ENCODE measurements at regions not wholly inside any gene's neighbourhood (a gene's known extent, or its start where the extent isn't known, plus 50 kb on each side); places are given as distances from the start of the nearest gene placed in this dataset.

DNA sequence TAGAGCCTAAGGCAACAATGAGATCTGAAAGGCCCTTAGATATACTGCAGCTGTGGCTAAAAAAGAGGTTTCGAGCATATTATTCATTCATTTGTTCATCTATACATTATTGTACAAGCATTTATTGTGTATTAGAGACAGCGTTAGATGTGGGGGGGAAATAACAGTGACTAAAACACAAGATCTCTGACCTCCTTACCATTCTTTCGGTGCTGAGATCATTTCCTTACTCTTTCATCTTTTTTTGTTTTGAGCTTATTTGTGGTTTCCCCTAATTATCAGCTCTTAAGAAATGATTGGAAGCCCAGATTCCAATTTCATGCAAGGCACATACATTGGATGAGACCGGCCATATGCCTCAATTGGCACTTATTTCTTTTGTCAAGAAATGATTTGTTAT is 113.2 kb downstream of the SEC61B start:
- DNase-seq, result no peak

DNA sequence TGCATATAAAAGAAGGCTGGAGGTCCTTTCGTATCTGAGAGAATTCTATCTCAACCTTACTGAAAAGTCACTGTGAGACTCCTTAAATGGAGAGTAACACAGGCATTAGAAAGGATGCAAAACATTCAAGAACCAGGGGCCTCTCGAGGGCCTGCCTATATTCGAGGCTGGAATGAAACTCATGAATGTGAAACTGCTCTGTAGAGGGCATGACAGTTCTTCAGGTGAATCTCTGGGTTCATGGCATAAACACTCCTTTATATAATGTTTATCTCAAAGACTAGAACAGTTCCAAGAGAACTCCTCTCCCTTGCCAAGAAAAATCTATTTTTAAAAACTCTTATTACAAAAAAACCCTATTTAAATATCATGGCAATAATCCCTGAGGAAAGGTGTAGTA is 113.9 kb downstream of the SEC61B start:
- no peak for DNase-seq

DNA sequence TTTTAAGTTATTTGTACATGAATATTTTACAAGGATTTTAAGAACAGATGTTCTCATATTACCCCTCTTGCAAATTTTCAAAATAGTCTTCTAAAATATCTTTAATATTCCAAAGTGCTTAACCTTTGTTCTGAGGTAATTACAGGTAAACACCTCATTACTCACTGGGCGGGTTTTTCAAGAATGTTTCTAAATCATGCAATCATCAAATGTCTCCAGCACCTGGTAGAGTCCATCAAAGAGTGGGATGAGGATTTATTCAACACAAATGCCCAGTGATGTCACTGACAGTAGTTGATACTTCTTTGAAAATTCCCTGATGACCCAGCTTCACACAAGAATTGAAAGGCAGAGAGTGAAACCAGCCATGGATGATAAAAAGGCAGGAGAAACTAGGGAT is 114.4 kb downstream of the SEC61B start:
- DNase-seq, result no peak

DNA sequence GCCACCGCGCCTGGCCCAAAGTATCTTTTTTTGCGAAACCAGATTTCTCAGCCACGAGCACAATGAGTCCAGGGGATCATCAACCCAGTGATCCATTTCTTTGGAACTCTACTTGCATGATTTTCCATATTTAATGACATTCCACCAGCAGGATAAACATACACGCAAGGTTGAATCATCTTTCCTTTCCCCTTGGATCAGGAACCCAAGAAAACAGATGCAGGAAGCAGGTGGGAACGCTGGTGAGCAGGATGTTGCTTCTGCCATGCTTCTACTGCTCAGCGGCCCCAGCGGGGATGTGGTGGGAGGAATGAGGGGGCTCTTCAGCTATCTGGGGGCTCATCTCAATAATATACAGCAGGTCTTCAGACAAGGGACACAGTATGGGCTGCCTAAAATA is 118.2 kb downstream of the SEC61B start:
- DNase-seq, result no peak

DNA sequence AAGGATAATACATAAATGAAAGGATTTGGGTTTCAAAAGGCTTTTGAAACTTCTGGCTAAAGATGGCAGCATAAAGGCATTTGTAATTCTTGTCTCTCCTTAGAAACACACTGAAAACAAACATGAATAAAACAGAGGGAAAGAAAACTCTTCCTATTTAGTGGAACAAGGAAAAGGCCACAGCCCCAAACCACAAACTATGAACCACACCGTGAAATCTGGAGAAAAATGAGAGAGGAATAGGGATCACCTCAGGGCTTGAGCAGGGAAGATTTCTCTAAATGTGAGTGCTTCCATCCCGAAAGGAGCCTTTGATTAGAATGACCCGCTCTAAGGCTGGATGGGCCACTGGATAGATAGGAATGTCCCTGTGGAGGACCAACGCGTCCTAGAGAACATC is 119.6 kb downstream of the SEC61B start:
- no peak for DNase-seq

DNA sequence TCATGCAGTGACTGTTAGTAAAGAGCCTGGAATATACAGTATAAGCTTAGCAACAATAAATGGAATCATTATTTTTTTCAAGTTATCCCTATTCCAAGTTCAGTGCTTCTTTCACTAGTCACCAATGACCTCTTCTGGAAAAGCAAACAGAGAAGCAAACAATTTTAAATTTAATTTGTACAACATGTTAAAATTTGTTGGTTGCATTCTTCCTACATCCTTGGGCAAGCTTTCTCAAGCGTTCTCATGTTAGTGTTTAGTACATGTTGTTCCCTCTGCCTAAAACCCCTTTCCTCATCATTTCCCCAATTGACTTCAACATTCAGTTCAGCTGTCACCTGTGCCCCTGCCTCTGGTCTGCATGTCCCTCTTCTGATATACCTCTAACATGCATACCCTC is 123.4 kb downstream of the SEC61B start:
- DNase-seq, result no peak

DNA sequence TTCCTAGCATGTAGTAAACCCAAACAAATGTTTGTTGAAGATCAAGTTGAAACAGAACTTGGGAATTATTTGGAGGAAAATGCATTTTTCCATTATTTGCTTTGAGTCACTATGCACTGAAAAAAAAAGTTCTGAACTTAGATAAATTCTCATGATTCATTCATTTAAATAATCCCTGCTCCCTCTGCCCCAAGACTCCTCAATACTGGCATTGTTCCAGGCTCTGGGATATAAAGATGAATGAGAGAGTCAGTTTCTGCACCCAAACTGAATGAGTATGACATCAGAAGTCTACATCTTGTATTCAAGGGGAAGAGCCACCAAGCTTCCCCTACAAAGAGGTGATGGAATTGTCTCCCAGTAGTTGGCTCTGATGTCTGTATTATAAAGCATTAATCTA is 123.9 kb downstream of the SEC61B start:
- no peak for DNase-seq

DNA sequence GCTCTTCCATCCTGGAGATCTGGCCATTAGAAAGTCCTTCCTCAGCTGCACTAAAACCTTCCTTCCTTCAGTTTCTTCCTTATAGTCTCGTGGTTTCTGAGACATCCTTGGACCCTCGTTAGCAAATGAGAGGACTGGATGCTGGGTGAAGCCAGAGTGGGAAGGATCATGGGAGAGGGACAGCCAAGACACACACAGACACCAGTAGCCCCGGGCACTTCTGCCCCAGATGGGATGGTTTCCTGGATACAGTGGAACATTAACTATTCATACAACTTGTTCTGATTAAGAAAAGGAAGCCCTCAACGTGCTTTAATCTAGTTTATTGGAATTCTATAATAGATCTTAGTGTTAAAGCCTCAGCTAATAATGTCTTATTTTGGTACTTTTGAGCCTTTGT is 125.5 kb downstream of the SEC61B start:
- no peak for DNase-seq

DNA sequence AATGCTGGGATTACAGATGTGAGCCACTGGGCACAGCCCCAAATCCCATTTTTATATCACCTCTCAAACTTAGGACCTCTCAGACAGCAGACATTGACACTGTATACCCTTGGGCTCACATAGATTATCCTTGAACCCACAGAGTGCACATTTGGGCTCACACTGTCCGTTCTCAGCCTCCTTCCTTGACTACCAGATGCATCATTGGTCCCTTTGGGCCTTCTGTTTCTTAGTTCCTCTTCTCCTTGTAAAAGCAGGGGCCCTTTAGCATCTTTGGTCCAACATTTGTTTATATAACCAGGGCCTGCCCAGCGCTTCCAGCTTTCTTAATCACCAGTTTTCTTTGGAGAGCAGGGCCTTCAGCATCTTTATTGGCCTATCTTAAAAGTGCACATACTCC is 126.2 kb downstream of the SEC61B start:
- no peak for DNase-seq

DNA sequence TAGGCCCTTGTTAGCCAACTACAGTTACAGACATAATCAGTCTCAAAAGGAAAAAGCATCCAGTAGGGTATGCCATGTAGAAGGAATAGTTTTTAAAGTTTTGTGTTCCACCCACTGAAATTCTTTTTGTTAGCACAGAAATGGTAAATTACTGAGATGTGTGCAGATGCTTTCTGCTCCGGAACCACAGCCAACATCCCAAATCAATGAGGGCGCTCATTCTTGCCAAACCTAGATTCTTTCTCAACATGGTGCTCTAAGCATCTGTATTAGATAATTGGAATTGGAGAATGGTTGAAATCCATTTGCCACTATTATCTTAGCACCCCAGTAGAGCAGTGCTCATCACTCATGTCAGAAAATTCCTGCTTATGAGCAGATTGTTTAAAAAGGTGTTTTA is 127.8 kb downstream of the SEC61B start:
- DNase-seq, result no peak

DNA sequence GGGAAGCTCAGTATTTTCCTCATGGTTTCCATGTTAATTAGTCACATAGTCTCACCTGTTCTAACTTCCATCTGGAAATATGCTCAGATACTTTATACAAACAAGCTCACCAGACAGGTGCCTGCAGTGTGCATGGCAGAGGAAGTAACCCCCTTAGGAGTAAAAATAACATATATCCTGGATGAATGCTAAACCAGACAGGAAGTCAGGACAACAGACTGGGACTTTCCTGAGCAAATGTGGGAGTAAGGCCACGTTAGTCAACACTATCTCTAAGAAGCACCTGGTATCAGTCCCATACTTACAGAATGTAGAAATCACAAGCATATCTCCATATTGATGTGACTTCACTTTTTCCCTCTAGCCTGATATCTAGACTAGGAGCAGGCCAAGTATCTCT is 128.4 kb downstream of the SEC61B start:
- DNase-seq, result no peak

DNA sequence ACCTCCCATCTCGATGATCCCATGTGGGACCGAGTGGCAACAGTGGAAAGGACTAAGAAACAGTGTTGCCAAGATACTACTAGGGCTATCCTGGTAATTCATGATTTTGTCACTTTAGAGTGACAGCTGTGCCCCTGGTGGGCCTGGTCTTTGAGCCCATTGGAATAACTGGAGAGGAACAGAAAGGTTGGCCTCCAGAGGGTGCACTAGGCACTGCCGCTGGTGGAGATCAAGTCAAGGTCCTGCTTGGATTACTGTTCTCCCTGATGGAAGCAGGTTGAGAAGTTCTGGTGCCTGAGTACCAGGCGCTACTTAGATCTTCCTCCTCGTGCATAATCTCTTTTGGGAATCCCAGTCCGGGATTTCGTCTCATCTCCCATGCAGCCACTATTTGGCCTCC is 129.6 kb downstream of the SEC61B start:
- DNase-seq, result no peak

DNA sequence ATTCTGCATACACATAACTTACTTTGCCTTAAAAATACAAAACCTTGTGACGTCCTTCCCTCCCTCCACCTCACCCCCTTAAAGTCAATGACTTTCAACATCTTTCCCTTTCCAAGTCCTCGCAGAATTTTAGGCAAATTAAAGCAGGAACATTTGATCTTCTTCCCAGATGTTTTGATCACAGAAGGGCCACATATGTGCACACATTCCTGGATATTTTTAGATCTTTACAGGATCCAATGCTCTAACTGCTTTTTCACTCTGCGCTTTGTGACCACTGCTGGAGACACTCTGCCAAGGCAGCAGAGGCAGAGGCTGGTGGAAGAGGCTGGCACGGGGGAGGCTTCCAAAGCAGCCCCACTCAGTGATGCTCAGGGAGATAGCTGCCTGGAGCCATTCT is 130.7 kb downstream of the SEC61B start:
- DNase-seq, result no peak

DNA sequence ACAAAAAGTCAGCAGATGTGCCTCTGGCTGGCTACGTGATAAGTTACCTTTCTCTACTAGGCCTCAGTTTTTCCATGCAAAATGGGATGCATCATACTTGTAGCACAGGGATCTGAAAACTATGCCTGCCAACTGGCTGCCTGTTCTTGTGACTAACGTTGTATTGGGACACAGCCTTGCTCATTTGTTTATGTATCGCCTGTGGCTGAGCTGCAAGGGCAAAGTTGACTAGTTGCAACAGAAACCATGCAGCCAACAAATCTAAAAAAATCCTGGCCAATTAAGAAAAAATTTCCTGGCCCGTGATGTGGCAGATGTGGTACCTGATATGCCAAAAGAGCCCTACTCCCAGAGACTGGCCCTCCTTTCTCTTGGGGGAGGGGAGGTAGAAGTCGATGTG is 131.3 kb downstream of the SEC61B start:
- no peak for DNase-seq

DNA sequence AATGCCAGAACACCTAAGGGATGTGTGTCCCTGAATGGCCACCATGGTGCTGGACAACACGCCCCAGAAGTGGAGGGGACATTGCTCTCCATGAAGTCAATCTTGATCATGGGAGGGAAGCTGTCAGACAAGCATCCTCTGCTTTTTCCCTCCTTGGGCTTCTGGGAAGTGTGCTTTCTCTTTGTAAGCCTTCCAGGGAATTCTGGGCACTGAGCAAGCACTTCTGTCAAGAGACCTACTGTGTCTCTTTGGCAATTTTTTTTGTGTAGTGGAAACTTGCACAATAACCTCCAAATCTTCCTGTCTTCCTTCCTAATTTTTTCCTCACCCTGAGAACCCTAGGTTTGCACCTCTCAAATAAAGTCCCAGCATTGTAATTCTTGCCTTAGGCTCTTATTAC is 132.0 kb downstream of the SEC61B start:
- no peak for DNase-seq

DNA sequence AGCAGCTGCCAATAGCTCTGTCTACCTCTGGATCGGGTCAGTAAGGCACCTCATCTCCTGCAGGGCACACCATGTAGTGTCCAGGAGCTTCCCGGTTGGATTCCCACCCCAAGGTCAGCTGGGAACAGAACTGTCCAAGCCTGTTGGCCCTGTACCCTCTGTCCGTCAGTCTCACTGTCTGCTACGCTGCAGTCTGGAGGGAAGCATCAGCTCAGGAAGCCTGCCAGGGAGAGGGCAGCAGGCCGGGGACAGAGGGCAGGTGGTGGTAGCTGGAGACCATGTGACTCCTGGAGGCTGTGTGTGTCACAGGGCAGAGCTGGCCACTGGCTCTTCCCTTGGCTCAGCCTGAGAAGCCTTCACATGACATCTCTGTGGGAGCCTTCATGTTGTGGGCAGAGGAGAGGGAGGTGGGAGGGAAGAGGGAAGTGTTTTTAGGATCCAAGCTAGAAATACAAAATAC is 134.5 kb downstream of the SEC61B start:
- DNase-seq, result no peak

DNA sequence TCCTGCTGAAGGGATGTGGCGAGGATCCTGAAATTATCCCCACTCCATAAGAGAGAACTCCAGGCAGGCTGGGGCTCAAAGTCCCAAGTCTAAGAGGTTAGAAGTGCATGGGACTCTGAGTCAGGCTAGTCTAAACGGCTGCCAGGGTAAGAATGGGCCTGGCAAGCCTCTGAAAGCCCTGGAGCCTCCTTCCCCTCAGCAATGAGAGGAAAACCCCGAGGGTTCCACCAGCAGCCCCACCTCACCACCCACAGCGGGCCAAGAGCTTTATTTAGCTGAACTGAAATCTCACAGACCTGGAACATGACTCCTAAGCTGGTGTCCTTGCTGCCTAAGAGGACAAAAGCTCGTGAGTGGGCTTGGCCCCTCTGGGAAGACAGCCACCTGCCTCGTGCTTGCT is 135.5 kb downstream of the SEC61B start:
- DNase-seq, result no peak

DNA sequence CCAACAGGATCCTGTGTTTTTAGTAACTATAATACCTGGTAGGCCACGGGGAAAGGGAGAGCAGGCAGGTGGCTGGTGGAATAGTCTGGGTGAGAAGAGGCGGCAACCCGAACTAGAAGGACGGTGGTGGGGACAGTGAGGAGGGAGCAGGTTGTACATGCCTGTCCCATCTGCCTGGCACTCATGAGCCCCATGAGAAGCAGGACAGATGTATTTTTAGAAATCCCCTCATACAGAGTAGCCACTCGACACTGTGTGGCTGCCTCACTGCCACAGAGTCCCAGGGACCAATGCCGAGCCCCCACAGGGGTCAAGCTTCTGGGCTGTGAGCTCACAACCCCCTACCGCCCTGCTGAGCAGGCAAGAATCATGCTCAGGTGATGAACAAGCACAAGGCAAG is 136.6 kb downstream of the SEC61B start:
- DNase-seq, result no peak

DNA sequence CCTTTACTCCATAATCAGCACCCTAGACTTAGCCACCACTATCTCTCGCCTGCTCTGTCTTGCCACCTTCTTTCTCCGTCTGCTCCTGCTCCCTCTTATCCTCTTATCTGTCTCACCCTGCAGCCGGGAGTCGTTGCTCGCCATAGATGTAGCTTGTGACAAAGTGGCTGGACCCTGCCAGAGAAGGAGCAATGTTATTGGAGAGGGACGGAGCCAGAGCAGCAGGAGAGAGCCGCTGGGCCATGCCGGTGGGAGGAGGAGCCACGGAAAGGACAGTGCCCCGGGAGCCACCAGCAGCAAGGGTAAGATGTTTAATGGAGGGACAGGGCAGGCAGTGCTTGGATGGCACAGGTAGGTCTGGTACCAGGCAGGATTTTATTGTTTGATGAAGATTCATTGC is 137.3 kb downstream of the SEC61B start:
- no peak for DNase-seq

DNA sequence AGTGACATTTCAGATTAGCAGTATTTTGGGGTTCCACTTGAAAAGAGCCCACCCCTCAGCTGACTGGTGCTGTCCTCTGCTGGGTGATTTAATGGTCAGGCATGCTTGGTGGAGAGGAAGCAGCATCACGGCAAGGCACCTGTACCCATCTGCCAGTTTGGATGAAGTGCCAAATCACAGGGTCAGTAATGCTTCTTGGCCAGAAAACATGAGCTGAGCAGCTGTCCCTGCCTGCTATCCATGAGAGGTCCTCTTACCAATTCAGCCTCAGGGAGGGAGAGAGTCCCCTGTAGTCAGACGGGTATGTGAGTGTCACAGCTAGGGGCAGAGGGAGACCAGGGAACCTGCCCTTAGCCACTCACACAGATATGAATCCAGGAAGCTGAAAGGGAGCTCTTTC is 137.9 kb downstream of the SEC61B start:
- no peak for DNase-seq

DNA sequence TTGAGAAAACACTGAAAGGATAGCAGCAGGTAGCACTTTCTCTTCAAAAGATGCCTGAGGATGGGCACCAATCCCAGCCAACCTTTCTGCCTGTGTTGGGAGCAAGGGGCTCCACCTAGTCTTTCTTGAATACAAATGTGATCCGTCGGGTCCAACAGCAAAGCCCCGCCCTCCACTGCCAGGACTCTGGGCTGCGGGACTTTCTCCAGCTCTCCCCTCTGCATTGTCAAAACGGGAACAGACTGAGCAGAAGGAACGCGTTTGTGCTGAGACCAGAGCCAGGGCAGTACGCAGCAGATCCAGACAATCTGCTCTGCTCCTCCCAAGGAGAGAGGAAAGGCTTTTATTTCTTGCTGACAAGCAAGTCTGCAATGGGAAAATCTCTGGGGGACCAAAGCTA is 139.7 kb downstream of the SEC61B start:
- no peak for DNase-seq

DNA sequence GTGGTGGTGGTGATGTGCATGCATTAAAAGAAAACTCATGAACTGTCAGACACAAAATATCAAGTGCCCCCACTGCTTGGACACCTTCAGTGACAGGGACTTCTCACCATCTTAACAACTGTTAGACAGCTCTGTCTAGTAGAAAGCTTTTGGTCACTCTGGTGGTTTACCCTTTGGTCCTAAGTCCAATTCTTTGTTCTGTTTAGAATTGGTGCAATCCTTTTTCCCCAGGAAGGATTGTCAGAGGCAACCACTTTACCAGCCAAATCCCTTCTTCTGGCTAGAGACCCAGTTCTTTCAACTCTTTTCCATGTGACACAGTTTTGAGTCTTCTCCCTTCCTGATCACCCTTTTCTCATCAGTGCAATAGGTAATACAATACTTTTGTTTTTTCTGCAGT is 140.2 kb downstream of the SEC61B start:
- DNase-seq, result no peak

DNA sequence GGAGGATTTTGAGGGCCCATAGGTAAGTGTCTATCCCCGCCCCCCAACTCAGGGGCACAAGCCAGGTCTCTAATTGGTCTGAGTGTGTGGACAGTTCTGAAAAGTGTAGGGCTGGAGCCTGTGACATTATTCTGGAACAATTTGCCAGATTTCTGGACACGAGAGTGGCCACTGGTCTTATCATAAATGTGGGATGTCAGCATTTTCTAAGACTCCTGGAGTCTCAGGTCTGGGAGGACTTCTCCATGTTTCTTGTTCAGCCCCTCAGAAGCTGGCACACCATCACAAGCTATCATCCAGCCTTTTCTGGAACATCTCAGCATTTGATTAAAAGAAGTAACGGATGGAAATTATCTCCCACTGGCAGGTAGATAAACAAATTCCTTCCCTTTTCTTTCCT is 141.4 kb downstream of the SEC61B start:
- no peak for DNase-seq

DNA sequence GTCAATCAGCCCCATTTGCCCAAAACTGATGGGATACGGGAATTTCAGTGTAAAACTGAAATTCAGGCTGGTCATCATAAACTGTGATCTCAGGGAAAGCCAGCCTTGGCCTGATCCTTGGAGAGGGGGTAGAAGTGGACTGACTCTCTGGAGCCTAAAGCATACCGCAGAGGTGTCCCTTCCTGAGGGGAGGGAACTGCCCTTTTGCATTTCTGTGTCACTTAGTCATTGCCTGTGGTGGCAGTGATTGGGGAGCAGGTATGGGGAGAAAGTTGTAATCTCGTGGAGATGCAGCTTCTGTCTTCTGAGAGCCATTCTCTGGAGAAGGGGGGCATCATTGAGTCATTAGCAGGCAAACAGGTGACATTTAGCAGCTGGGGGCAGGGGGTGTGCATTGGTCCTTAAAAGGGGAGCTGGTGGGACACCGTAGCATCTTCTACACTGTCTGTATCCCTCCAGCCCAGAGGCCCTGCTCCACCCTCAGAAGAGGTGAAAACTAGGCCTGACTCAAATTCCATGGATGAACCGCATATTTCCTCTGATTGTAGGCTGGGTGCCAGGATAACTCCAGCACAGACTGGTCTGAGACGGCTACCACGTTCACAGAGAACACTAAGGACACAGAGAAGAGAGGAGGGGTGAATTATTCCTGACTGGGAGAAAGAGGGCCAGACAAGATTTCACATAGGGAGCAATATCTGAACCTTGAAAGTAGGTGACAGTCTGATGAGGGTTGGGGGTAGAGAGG is 143.3 kb downstream of the SEC61B start:
- DNase-seq, result no peak

DNA sequence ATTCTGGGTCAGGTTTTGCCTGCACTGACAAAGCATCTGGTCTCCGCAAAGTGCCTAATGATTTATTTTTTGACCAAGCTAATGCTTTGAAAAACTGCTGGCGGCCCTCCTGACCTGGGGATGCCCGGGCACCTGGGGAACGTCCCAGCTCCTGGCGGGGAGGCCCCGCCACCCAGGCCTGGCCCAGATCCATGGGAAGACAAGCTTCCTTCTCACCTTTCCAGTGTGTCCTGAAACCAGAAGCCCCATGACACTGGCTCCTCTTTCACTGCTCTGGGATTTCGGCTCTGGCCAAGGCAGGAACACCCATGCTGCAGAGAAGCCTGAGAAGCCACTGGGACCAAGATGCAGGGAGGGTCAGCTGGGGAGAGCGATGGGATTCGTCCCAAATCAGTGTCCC is 144.1 kb downstream of the SEC61B start:
- DNase-seq, result no peak

DNA sequence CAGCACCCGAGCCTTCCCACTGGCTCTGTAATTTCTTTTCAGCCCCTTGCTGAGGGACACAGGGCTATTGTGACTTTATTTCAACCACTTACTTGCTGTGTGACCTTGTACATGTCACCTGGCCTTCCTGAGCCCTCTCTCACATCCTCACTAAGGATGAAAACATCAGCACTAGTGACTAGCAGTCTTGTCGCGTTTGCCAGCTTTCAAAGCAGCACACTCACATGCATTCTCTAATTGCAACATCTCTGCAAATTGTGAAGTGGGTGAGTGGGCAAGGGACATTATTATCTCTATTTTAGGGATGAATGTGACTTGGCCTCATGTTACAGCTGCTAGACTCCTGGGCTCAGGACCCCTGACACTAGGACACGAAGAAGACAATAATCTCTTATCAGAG is 144.5 kb downstream of the SEC61B start:
- DNase-seq, result no peak

Data from femur (tissue), 1 donor.